ENCODE measurements at regions not wholly inside any gene's neighbourhood (a gene's known extent, or its start where the extent isn't known, plus 50 kb on each side); places are given as distances from the start of the nearest gene placed in this dataset.

DNA sequence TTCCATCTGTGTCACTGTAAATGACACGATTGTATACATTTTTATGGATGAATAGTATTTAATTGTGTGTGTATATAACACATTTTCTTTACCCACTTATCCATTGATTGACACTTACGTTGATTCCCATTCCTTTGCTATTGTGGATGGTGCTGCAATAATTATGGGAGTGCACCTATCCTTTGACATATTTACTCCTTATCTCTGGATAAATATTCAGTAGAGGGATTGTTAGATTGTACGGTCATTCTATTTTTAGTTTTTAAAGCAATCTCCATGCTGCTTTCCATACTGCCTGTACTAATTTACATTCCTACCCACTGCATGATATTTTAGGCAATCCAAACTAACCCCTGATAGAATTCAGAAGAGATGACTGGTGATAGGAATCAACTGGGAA is 980.1 kb downstream of the FSTL5 start:
- H3K4me3 ChIP-seq (ENCODE audit: low read depth, low read length) = no peak overlapping the region
- TF ChIP-seq, protein P1, sequence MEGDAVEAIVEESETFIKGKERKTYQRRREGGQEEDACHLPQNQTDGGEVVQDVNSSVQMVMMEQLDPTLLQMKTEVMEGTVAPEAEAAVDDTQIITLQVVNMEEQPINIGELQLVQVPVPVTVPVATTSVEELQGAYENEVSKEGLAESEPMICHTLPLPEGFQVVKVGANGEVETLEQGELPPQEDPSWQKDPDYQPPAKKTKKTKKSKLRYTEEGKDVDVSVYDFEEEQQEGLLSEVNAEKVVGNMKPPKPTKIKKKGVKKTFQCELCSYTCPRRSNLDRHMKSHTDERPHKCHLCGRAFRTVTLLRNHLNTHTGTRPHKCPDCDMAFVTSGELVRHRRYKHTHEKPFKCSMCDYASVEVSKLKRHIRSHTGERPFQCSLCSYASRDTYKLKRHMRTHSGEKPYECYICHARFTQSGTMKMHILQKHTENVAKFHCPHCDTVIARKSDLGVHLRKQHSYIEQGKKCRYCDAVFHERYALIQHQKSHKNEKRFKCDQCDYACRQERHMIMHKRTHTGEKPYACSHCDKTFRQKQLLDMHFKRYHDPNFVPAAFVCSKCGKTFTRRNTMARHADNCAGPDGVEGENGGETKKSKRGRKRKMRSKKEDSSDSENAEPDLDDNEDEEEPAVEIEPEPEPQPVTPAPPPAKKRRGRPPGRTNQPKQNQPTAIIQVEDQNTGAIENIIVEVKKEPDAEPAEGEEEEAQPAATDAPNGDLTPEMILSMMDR (IDR thresholded peaks at IDR 0.05; ENCODE audit: borderline replicate concordance, insufficient read depth, low read depth, low read length) = no peak

DNA sequence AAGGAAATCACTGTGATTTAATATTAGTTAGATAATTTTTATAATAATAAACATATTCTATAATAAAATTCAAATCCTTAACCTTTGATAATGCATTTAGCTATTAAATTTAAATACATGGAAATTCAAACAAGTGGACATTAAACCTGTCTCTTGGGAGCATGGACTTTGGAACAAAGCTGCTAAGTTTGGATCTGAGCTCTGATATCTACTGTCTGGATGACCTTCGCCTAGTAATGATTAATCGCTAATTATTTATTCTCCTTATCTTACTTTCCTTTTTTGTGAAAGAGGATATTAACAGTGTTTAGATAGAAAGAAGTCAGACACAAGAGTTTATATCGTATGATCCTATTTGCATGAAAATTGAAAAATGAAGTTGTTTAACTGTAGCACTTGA is 980.9 kb downstream of the FSTL5 start:
- TF ChIP-seq, protein P1 (IDR thresholded peaks at IDR 0.05; ENCODE audit: borderline replicate concordance, insufficient read depth, low read depth, low read length) = no peak
- no peak overlapping the region for H3K4me3 ChIP-seq (ENCODE audit: low read depth, low read length)

DNA sequence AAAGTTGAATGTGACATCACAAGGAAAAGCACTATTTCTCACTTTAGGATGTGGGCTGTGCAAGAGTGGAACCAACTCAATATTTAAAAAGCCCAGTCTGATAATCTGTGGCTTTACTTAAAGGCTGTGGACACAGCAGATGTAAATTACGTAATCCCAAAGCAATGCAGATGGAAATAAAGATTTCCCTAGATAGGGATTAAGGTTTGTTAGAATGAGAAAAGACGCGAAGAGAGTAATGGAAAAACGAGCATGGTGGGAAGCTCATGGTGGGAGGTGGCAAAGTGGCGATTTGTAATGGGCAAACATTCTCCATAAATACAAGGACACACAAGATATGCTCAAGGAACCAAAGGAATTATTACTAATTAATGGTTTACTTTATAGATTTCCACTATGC is 985.5 kb downstream of the FSTL5 start:
- no peak overlapping the region for H3K4me3 ChIP-seq (ENCODE audit: low read depth, low read length)
- TF ChIP-seq, protein P1 (IDR thresholded peaks at IDR 0.05; ENCODE audit: borderline replicate concordance, insufficient read depth, low read depth, low read length) = no peak

DNA sequence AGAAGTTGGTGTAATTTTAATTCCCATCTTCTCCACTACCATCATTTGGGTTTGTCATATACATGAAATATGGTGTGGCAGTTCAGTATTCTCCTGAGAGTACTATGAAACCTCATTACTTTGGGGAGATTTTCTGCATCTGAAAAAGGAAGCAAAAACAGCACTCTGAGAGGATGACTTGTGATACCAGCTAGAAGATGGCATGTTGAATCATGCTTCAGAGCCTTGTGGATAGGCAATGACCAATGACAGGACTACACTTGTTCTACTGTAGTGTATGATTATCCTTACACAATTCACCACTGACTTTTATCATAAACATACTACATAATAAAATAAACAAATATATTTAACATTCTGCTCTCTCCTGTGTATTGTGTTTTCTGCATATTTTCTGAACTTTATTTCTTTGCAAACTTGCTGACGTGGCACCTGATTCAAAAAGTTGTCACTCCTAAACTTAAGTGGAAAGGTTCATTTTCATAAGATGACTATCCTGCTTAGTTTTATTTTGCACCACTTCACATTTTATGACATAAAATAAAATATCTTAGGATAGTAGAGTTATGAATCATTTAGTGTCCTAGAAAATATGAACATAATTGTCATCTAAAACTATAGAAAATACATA is 991.3 kb downstream of the FSTL5 start:
- no peak overlapping the region for H3K4me3 ChIP-seq (ENCODE audit: low read depth, low read length)
- TF ChIP-seq, protein P1 (IDR thresholded peaks at IDR 0.05; ENCODE audit: borderline replicate concordance, insufficient read depth, low read depth, low read length) = no peak

DNA sequence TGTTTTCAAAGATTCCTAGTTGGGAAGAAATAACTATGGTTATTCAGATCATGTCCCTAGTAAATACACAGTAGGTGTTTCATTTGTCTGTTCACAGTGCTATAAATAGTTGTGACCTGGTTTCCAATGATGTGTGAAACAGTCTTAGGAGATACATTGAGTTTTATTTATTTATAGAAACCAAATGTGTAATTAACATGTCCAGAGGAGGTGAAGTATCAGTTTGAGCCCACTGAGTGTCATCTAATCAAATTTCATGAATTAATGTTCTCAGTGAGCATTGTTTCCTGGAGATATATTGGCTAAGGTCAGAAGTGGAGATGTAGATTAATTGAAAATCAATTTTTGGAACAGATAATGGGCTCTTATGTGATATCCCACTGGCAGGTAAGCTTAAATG is 996.3 kb downstream of the FSTL5 start:
- TF ChIP-seq, protein P1 (IDR thresholded peaks at IDR 0.05; ENCODE audit: borderline replicate concordance, insufficient read depth, low read depth, low read length) = no peak
- no peak overlapping the region for H3K4me3 ChIP-seq (ENCODE audit: low read depth, low read length)

DNA sequence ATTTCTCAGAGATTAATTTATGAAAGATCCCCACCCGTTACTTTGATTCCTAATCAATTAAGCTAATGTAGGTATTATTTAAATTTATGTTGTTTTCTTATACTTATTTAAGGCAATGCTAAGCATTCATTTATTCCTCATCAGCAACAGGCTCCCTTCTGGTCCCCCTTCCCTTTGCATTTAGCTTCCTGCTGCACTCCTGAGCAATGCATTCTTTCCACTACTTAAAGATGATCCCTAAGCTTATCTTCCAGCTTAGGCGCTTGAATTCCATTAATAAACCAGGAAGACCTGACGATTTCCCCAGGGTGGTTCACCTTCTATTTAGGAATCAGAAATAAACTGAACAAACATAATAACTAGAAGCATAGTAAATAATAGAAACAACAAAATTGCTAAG is 1003.1 kb downstream of the FSTL5 start:
- no peak overlapping the region for H3K4me3 ChIP-seq (ENCODE audit: low read depth, low read length)
- TF ChIP-seq, protein P1 (IDR thresholded peaks at IDR 0.05; ENCODE audit: borderline replicate concordance, insufficient read depth, low read depth, low read length) = no peak

DNA sequence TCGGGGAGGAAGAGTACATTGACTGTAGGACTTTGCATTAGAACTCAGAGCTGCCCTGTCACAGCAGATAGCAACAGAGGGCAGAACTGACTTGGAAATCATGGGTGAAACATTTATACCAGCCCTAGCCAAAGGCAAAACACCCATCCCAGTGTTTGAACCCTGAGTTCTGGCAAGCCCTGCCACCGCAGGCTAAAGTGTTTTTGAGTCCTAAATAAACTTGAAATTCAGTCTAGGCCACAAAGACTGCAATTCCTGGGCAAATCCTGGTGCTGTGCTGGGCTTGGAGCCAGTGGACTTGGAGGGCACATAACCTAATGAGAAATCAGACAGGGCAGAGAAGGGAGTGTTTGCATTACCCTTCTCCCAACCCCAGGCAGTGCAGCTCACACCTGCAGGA is 1015.7 kb downstream of the FSTL5 start:
- TF ChIP-seq, protein P1 (IDR thresholded peaks at IDR 0.05; ENCODE audit: borderline replicate concordance, insufficient read depth, low read depth, low read length) = no peak
- no peak overlapping the region for H3K4me3 ChIP-seq (ENCODE audit: low read depth, low read length)

All from GM12875 (cell line).